Smooth muscle cell (in vitro differentiated cells): ENCODE measurements at regions not wholly inside any gene's neighbourhood (a gene's known extent, or its start where the extent isn't known, plus 50 kb on each side); places are given as distances from the start of the nearest gene placed in this dataset.

ENCODE experiments used
- DNase-seq: peaks from one replicate; lab custom pipeline; 2025; ENCODE audit not compliant: unreplicated experiment; lab: John Stamatoyannopoulos, UW
- H2AFZ ChIP-seq: fragments of 200-600 bp; sonication (generic); 2 replicates; pipeline ENCODE4 v1.6.0; 2016; ENCODE audit warnings: antibody characterized with exemption, low read depth, mild to moderate bottlenecking
- H3F3A ChIP-seq: fragments of 200-600 bp; sonication (generic); 2 replicates; pipeline ENCODE4 v1.6.0; 2017; ENCODE audit warnings: antibody characterized with exemption, low read depth
- H3K27ac ChIP-seq: fragments of 200-600 bp; sonication (generic); 2 replicates; pipeline ENCODE4 v1.5.1; 2016; ENCODE audit warnings: low read depth, mild to moderate bottlenecking
- H3K27me3 ChIP-seq: fragments of 200-600 bp; sonication (generic); 2 replicates; pipeline ENCODE4 v1.6.1; 2016; ENCODE audit warnings: low read depth, mild to moderate bottlenecking
- H3K36me3 ChIP-seq: fragments of 200-600 bp; sonication (generic); 2 replicates; pipeline ENCODE4 v1.5.1; 2016; ENCODE audit warnings: low read depth
- H3K4me1 ChIP-seq: fragments of 200-600 bp; sonication (generic); 2 replicates; pipeline ENCODE4 v1.5.1; 2016; ENCODE audit warnings: low read depth
- H3K4me2 ChIP-seq: fragments of 200-600 bp; sonication (generic); 2 replicates; pipeline ENCODE4 v1.6.0; 2016; ENCODE audit warnings: mild to moderate bottlenecking
- H3K4me3 ChIP-seq: fragments of 200-600 bp; sonication (generic); 2 replicates; pipeline ENCODE4 v1.5.1; 2016; ENCODE audit warnings: mild to moderate bottlenecking
- H3K79me2 ChIP-seq: fragments of 200-600 bp; sonication (generic); 2 replicates; pipeline ENCODE4 v1.6.0; 2016; ENCODE audit warnings: low read depth, mild to moderate bottlenecking
- H3K9ac ChIP-seq: fragments of 200-600 bp; sonication (generic); 2 replicates; pipeline ENCODE4 v1.6.0; 2016; ENCODE audit warnings: low read depth
- H3K9me3 ChIP-seq: fragments of 200-600 bp; sonication (generic); replicated peaks from 2 replicates; pipeline ENCODE4 v1.5.1; 2016; ENCODE audit warnings: low read depth
- H4K20me1 ChIP-seq: fragments of 200-600 bp; sonication (generic); 2 replicates; pipeline ENCODE4 v1.6.0; 2016; ENCODE audit warnings: low read depth
- CTCF ChIP-seq: fragments of 200-600 bp; sonication (generic); IDR thresholded peaks from 2 replicates; pipeline ENCODE4 v1.5.1; 2017; ENCODE audit warnings: borderline replicate concordance, mild to moderate bottlenecking, antibody characterized with exemption; ENCODE audit not compliant: insufficient read depth, poor library complexity, severe bottlenecking
- WGBS: methylation state at CpG from one replicate; pipeline ENCODE4 v1.1.7; 2016; ENCODE audit warnings: low lambda C conversion rate; 5-methylcytosine and 5-hydroxymethylcytosine counted together

- 93% methylated on average over 4 of the region's 4 CpGs for WGBS
- no peaks in the 10 kb centered on the region for H3K79me2 ChIP-seq
- H3K4me3 ChIP-seq, result no peak overlapping the region
- H2AFZ ChIP-seq, result no peak overlapping the region
- no peak overlapping the region for H3K4me2 ChIP-seq
- H3F3A ChIP-seq, result no peaks in the 10 kb centered on the region
- no peaks in the 10 kb centered on the region for H3K4me1 ChIP-seq
- DNase-seq, result no peak
- H3K9me3 ChIP-seq, result no peaks in the 10 kb centered on the region
- H4K20me1 ChIP-seq, result no peaks in the 10 kb centered on the region
- H3K36me3 ChIP-seq, result no peaks in the 10 kb centered on the region
- H3K27me3 ChIP-seq, result no peaks in the 10 kb centered on the region
- H3K27ac ChIP-seq, result no peak overlapping the region
- TF ChIP-seq CTCF, result no peak
- H3K9ac ChIP-seq, result no peak overlapping the region
Observed at GRCh38 chr13:74230984-74231501, 96.8 kb upstream of the KLF12 start.

- H3K79me2 ChIP-seq, result no peaks in the 10 kb centered on the region
- H3K9ac ChIP-seq, result no peak overlapping the region
- WGBS, result 85% methylated on average over 4 of the region's 4 CpGs
- DNase-seq, result no peak
- no peaks in the 10 kb centered on the region for H3K9me3 ChIP-seq
- no peak overlapping the region for H3K4me2 ChIP-seq
- H4K20me1 ChIP-seq, result no peaks in the 10 kb centered on the region
- H3K27me3 ChIP-seq, result no peaks in the 10 kb centered on the region
- H2AFZ ChIP-seq, result no peak overlapping the region
- H3K4me3 ChIP-seq, result no peak overlapping the region
- no peaks in the 10 kb centered on the region for H3K36me3 ChIP-seq
- H3K4me1 ChIP-seq, result no peaks in the 10 kb centered on the region
- H3F3A ChIP-seq, result no peaks in the 10 kb centered on the region
- H3K27ac ChIP-seq, result no peak overlapping the region
- no peak for TF ChIP-seq CTCF
Observed at GRCh38 chr13:74229242-74229641, 95.0 kb upstream of the KLF12 start.

GRCh38 chr13:74227476-74228158 lies 93.4 kb upstream of the KLF12 start:
- Histone ChIP-seq H3K9ac (no peak overlapping the region), H3K27me3 (no peaks in the 10 kb centered on the region), H3K4me3 (peak overlapping the region; percentile 17), H3K4me1 (no peaks in the 10 kb centered on the region), H4K20me1 (no peaks in the 10 kb centered on the region), H3F3A (no peaks in the 10 kb centered on the region), H3K36me3 (no peaks in the 10 kb centered on the region), H3K9me3 (no peaks in the 10 kb centered on the region), H3K27ac (no peak overlapping the region), H3K4me2 (peak overlapping the region; percentile 14), H3K79me2 (no peaks in the 10 kb centered on the region), H2AFZ (no peak overlapping the region)
- WGBS, result 92% methylated on average over 6 of the region's 6 CpGs
- no peak for TF ChIP-seq CTCF
- DNase-seq, result no peak
